Gastroesophageal sphincter (tissue), 3 donors: ENCODE measurements at regions not wholly inside any gene's neighbourhood (a gene's known extent, or its start where the extent isn't known, plus 50 kb on each side); places are given as distances from the start of the nearest gene placed in this dataset.

ENCODE experiments used
- CTCF ChIP-seq, 4 experiments: fragments of 200-600 bp in 2 of 4; fragments of 450-650 bp in 2 of 4; sonication (generic) in 1 of 4; IDR thresholded peaks; one replicate each; pipeline ENCODE4 v1.5.1; 2017 to 2019; ENCODE audit warnings: antibody characterized with exemption in 4 of 4, mild to moderate bottlenecking in 2 of 4, moderate library complexity in 2 of 4
- EP300 ChIP-seq: sonication (generic); formaldehyde crosslinking; IDR thresholded peaks from one replicate; pipeline ENCODE4 v1.6.1; 2017; ENCODE audit warnings: antibody characterized with exemption, mild to moderate bottlenecking
- POLR2A ChIP-seq, 2 donors: fragments of 450-650 bp; IDR thresholded peaks; one replicate each; pipeline ENCODE4 v1.6.1; 2017; ENCODE audit warnings: antibody characterized with exemption in 2 of 2, mild to moderate bottlenecking in 2 of 2, moderate library complexity in 1 of 2
- POLR2AphosphoS5 ChIP-seq: sonication (generic); formaldehyde crosslinking; IDR thresholded peaks from one replicate; pipeline ENCODE4 v1.6.1; 2017; ENCODE audit warnings: antibody characterized with exemption

- no peak for TF ChIP-seq POLR2A (IDR thresholded peaks at IDR 0.05)
- no peak for TF ChIP-seq CTCF (IDR thresholded peaks at IDR 0.05)
- no peak for TF ChIP-seq POLR2AphosphoS5
- TF ChIP-seq EP300 = no peak
These were observed 154.1 kb upstream of the CD180 start for GRCh38 chr5:67350618-67351201.
